HG03039 (cell line): ENCODE measurements at regions not wholly inside any gene's neighbourhood (a gene's known extent, or its start where the extent isn't known, plus 50 kb on each side); places are given as distances from the start of the nearest gene placed in this dataset.

Experiments used
- ATAC-seq: cut with Tn5 transposase; IDR thresholded peaks from one replicate; pipeline ENCODE4 v1.9.1; 2021; ENCODE audit warnings: mild to moderate bottlenecking, moderate library complexity; ENCODE audit not compliant: unreplicated experiment

- no peak for ATAC-seq
These were observed 497.4 kb upstream of the RASGRP1 start for GRCh38 chr15:39061952-39062464.

- ATAC-seq, result no peak
These were observed 502.1 kb upstream of the RASGRP1 start for GRCh38 chr15:39066677-39067076.

- ATAC-seq, result no peak
These were observed 506.4 kb upstream of the THBS1 start for GRCh38 chr15:39074341-39074985.

- no peak for ATAC-seq
These were observed 505.6 kb upstream of the THBS1 start for GRCh38 chr15:39075311-39075710.

- no peak for ATAC-seq
These were observed 505.0 kb upstream of the THBS1 start for GRCh38 chr15:39075756-39076341.

GRCh38 chr15:39078026-39078425 lies 502.9 kb upstream of the THBS1 start:
- no peak for ATAC-seq

GRCh38 chr15:39079296-39079847 lies 501.5 kb upstream of the THBS1 start:
- no peak for ATAC-seq

- no peak for ATAC-seq
These were observed 497.7 kb upstream of the THBS1 start for GRCh38 chr15:39083213-39083612.

GRCh38 chr15:39084674-39085530 lies 496.0 kb upstream of the THBS1 start:
- ATAC-seq, result no peak

GRCh38 chr15:39086641-39087040 lies 494.2 kb upstream of the THBS1 start:
- no peak for ATAC-seq

- no peak for ATAC-seq
These were observed 492.7 kb upstream of the THBS1 start for GRCh38 chr15:39088156-39088555.

- no peak for ATAC-seq
These were observed 488.5 kb upstream of the THBS1 start for GRCh38 chr15:39092354-39092753.

GRCh38 chr15:39092761-39093160 lies 488.1 kb upstream of the THBS1 start:
- ATAC-seq, result no peak

GRCh38 chr15:39094116-39094515 lies 486.8 kb upstream of the THBS1 start:
- ATAC-seq, result no peak

- ATAC-seq, result no peak
These were observed 485.5 kb upstream of the THBS1 start for GRCh38 chr15:39095218-39095879.

- no peak for ATAC-seq
These were observed 484.2 kb upstream of the THBS1 start for GRCh38 chr15:39096608-39097205.

- ATAC-seq, result no peak
These were observed 481.4 kb upstream of the THBS1 start for GRCh38 chr15:39099524-39099923.

GRCh38 chr15:39100106-39100660 lies 480.7 kb upstream of the THBS1 start:
- no peak for ATAC-seq

GRCh38 chr15:39102431-39102830 lies 478.4 kb upstream of the THBS1 start:
- no peak for ATAC-seq

GRCh38 chr15:39106950-39107349 lies 473.9 kb upstream of the THBS1 start:
- no peak for ATAC-seq
